ENCODE measurements at regions not wholly inside any gene's neighbourhood (a gene's known extent, or its start where the extent isn't known, plus 50 kb on each side); places are given as distances from the start of the nearest gene placed in this dataset.

DNA sequence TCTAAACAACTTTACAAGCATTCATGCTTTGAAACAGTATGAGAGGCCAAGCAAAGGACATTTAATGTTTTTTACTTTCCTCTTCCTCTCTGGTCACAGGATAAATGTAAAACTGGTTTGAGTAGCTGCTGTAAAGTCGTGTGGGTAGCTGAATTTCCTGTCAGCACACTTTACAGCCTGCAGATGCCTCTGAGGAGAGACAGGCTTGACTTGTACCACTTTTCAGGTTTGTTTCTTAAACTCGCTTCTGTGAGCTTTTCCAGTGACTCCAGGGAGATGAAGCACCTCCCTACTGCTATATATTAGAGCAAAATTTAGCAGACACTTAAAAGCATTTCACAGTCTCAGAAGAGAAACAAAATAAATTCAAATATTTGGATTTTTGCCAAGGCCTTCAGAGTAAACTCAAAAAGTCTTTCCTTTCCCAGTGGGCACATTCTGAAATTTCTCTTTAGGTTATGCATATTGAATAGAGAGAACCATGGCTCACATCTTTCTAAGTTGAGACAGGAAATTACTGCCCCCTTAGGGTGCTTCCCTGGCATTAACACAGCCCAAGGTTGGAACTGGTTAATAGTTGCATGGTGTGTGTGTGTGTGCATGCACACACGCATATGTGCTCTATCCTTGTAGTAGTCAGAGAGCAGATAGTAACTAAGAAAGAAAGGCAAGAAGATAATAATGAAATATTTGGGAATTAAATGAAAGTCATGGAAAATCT, 557.3 kb upstream of the MIS18BP1 start:
- H4K91ac ChIP-seq (ENCODE audit: insufficient read depth, low read depth, low read length): no peak overlapping the region
- no peak for DNase-seq
- no peaks in the 10 kb centered on the region for H3K27me3 ChIP-seq (ENCODE audit: control insufficient read depth, insufficient read depth, low read length)
- no peak overlapping the region for H3K18ac ChIP-seq (ENCODE audit: low read depth, low read length)
- no peak overlapping the region for H2BK20ac ChIP-seq (ENCODE audit: low read depth, low read length)
- intact Hi-C loops (cut with micrococcal nuclease): no loop called here
- WGBS, 2 experiments (ENCODE audit: extremely low coverage in 2 of 2, insufficient read length in 1 of 2): no CpG with 5 or more reads among the region's 3 CpGs
- H2BK15ac ChIP-seq (ENCODE audit: low read depth, low read length): no peak overlapping the region
- no peaks in the 10 kb centered on the region for H3K9me1 ChIP-seq (ENCODE audit: insufficient read depth, low read length)
- H4K5ac ChIP-seq (ENCODE audit: low read depth, low read length): no peak overlapping the region
- ATAC-seq (ENCODE audit: low read depth): no peak
- no peak overlapping the region for H3K4ac ChIP-seq (ENCODE audit: low read depth, low read length)
- ChIA-PET CTCF (no interaction called here), POLR2A (ENCODE audit: unreplicated experiment) (no interaction called here)
- BruUV-seq (replicated peaks): no TSS peak
- H2BK120ac ChIP-seq (ENCODE audit: low read depth, low read length): no peak overlapping the region
- no peaks in the 10 kb centered on the region for H3K79me1 ChIP-seq (ENCODE audit: low read depth in 1 of 2, low read length in 2 of 2)
- no peak overlapping the region for H3K4me3 ChIP-seq (ENCODE audit: insufficient read depth, low read depth, low read length)
- H4K8ac ChIP-seq (ENCODE audit: low read depth in 2 of 2, low read length in 2 of 2): no peak overlapping the region
- in situ Hi-C loops (cut with MboI; ENCODE audit: low sequenced_read_pairs): no loop called here
- H3K9ac ChIP-seq (ENCODE audit: low read depth, low read length): no peak overlapping the region
- no peaks in the 10 kb centered on the region for H3K36me3 ChIP-seq (ENCODE audit: control insufficient read depth, insufficient read depth, low read length)
- no peak overlapping the region for H2AK5ac ChIP-seq (ENCODE audit: low read depth, low read length)
- no peak overlapping the region for H2AK9ac ChIP-seq (replicated peaks; ENCODE audit: low read depth, low read length, poor library complexity)
- H3K9me3 ChIP-seq (ENCODE audit: control insufficient read depth, insufficient read depth, low read length): peaks cover 3% of the 10 kb centered on the region; the same call in 1 of the 2 replicates
- no peak overlapping the region for H2AFZ ChIP-seq (replicated peaks; ENCODE audit: low read length, poor library complexity)
- no peak overlapping the region for H3K27ac ChIP-seq (ENCODE audit: insufficient read depth, low read length)
- TF ChIP-seq, protein P1, sequence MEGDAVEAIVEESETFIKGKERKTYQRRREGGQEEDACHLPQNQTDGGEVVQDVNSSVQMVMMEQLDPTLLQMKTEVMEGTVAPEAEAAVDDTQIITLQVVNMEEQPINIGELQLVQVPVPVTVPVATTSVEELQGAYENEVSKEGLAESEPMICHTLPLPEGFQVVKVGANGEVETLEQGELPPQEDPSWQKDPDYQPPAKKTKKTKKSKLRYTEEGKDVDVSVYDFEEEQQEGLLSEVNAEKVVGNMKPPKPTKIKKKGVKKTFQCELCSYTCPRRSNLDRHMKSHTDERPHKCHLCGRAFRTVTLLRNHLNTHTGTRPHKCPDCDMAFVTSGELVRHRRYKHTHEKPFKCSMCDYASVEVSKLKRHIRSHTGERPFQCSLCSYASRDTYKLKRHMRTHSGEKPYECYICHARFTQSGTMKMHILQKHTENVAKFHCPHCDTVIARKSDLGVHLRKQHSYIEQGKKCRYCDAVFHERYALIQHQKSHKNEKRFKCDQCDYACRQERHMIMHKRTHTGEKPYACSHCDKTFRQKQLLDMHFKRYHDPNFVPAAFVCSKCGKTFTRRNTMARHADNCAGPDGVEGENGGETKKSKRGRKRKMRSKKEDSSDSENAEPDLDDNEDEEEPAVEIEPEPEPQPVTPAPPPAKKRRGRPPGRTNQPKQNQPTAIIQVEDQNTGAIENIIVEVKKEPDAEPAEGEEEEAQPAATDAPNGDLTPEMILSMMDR (conservative IDR thresholded peaks at IDR 0.05; ENCODE audit: low read depth, low read length): 0 out of 2 replicates have a peak, but pooled peaks have one; percentile 2
- no peak for TF ChIP-seq POLR2A (IDR thresholded peaks at IDR 0.05; ENCODE audit: low read depth, low read length)
- no peak overlapping the region for H3K14ac ChIP-seq (replicated peaks; ENCODE audit: low read depth, low read length)
- no peak overlapping the region for H2BK5ac ChIP-seq (ENCODE audit: low read depth, low read length, poor library complexity, severe bottlenecking)
- no peak overlapping the region for H3K23ac ChIP-seq (ENCODE audit: low read depth, low read length)
- dilution Hi-C loops (cut with HindIII; ENCODE audit: low sequenced_read_pairs, unreplicated experiment): no loop called here
- no peak overlapping the region for H3K4me2 ChIP-seq (ENCODE audit: low read depth, low read length)
- no peaks in the 10 kb centered on the region for H4K20me1 ChIP-seq (ENCODE audit: insufficient read depth, low read length)
- H3K56ac ChIP-seq (ENCODE audit: extremely low read depth, insufficient read depth, low read length): no peak overlapping the region
- H3K4me1 ChIP-seq (ENCODE audit: control insufficient read depth, insufficient read depth, low read length): no peaks in the 10 kb centered on the region
